ENCODE measurements at regions not wholly inside any gene's neighbourhood (a gene's known extent, or its start where the extent isn't known, plus 50 kb on each side); places are given as distances from the start of the nearest gene placed in this dataset.

GRCh38 chr20:40282941-40283340, 406.1 kb downstream of the MAFB start:
- no peak for TF ChIP-seq FOS (IDR thresholded peaks at IDR 0.05; ENCODE audit: borderline replicate concordance, insufficient read depth, low read length)
- TF ChIP-seq, protein P1, sequence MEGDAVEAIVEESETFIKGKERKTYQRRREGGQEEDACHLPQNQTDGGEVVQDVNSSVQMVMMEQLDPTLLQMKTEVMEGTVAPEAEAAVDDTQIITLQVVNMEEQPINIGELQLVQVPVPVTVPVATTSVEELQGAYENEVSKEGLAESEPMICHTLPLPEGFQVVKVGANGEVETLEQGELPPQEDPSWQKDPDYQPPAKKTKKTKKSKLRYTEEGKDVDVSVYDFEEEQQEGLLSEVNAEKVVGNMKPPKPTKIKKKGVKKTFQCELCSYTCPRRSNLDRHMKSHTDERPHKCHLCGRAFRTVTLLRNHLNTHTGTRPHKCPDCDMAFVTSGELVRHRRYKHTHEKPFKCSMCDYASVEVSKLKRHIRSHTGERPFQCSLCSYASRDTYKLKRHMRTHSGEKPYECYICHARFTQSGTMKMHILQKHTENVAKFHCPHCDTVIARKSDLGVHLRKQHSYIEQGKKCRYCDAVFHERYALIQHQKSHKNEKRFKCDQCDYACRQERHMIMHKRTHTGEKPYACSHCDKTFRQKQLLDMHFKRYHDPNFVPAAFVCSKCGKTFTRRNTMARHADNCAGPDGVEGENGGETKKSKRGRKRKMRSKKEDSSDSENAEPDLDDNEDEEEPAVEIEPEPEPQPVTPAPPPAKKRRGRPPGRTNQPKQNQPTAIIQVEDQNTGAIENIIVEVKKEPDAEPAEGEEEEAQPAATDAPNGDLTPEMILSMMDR (IDR thresholded peaks at IDR 0.05; ENCODE audit: extremely low read depth in 1 of 2, insufficient read depth in 1 of 2, low read depth in 1 of 2, low read length in 2 of 2) = no peak
- no peak for TF ChIP-seq POLR2AphosphoS5 (IDR thresholded peaks at IDR 0.05; ENCODE audit: insufficient read depth, low read depth, low read length)
